ENCODE measurements at regions not wholly inside any gene's neighbourhood (a gene's known extent, or its start where the extent isn't known, plus 50 kb on each side); places are given as distances from the start of the nearest gene placed in this dataset.

- DNase-seq: no peak
Measured at GRCh38 chr4:26806331-26806730, 54.3 kb upstream of the STIM2 start.

GRCh38 chr4:26807330-26807729 is 53.3 kb upstream of the STIM2 start:
- peak; percentile 43 for DNase-seq

- DNase-seq: no peak
Measured at GRCh38 chr4:26809811-26810210, 50.8 kb upstream of the STIM2 start.
